Breast epithelium (tissue), 3 donors: ENCODE measurements at regions not wholly inside any gene's neighbourhood (a gene's known extent, or its start where the extent isn't known, plus 50 kb on each side); places are given as distances from the start of the nearest gene placed in this dataset.

Experiments
- POLR2A ChIP-seq: fragments of 450-650 bp; IDR thresholded peaks from one replicate; pipeline ENCODE4 v1.6.1; 2016; ENCODE audit warnings: antibody characterized with exemption, mild to moderate bottlenecking, moderate library complexity
- POLR2AphosphoS5 ChIP-seq, 3 donors: sonication (generic); formaldehyde crosslinking; IDR thresholded peaks; one replicate each; pipeline ENCODE4 v1.6.1; 2017; ENCODE audit warnings: antibody characterized with exemption in 3 of 3
- TF ChIP-seq, protein P1 (sequence below), 3 donors: fragments of 450-650 bp; IDR thresholded peaks; one replicate each; pipeline ENCODE4 v1.5.1; 2016 to 2017; ENCODE audit warnings: antibody characterized with exemption in 3 of 3, mild to moderate bottlenecking in 3 of 3, moderate library complexity in 3 of 3

DNA sequence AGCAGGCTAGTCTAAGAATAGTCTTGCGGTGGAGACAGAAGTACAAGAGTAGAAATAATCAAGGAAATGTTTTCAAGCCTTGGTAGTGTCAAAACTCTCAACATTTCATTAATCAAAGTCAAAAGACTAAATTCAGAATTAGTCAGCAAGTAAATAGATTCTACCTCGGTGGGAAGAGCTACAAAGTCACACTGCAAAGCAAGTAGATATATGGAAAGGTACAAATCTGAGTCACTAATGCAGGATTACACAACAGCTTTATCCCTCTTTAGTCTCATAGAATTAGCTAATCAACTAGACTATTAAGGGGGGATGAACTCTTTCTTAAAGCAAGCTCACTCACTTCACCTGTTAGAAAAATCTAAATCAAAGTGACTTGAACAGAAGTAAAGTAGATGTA lies 568.7 kb upstream of the CNTNAP5 start:
- TF ChIP-seq, protein P1, sequence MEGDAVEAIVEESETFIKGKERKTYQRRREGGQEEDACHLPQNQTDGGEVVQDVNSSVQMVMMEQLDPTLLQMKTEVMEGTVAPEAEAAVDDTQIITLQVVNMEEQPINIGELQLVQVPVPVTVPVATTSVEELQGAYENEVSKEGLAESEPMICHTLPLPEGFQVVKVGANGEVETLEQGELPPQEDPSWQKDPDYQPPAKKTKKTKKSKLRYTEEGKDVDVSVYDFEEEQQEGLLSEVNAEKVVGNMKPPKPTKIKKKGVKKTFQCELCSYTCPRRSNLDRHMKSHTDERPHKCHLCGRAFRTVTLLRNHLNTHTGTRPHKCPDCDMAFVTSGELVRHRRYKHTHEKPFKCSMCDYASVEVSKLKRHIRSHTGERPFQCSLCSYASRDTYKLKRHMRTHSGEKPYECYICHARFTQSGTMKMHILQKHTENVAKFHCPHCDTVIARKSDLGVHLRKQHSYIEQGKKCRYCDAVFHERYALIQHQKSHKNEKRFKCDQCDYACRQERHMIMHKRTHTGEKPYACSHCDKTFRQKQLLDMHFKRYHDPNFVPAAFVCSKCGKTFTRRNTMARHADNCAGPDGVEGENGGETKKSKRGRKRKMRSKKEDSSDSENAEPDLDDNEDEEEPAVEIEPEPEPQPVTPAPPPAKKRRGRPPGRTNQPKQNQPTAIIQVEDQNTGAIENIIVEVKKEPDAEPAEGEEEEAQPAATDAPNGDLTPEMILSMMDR (IDR thresholded peaks at IDR 0.05): no peak
- TF ChIP-seq POLR2A: no peak
- TF ChIP-seq POLR2AphosphoS5 (IDR thresholded peaks at IDR 0.05): no peak
